C4-2B (cell line): ENCODE measurements at regions not wholly inside any gene's neighbourhood (a gene's known extent, or its start where the extent isn't known, plus 50 kb on each side); places are given as distances from the start of the nearest gene placed in this dataset.

Source experiments
- H3K27ac ChIP-seq: fragments of 450-650 bp; 2 replicates; pipeline ENCODE4 v1.5.1; 2017
- ZFX ChIP-seq: fragments of 450-650 bp; IDR thresholded peaks from 2 replicates; pipeline ENCODE4 v1.6.1; 2017
- TF ChIP-seq, protein P1 (sequence below): fragments of 450-650 bp; conservative IDR thresholded peaks from 2 replicates; pipeline ENCODE4 v1.5.1; 2017; ENCODE audit warnings: mild to moderate bottlenecking

DNA sequence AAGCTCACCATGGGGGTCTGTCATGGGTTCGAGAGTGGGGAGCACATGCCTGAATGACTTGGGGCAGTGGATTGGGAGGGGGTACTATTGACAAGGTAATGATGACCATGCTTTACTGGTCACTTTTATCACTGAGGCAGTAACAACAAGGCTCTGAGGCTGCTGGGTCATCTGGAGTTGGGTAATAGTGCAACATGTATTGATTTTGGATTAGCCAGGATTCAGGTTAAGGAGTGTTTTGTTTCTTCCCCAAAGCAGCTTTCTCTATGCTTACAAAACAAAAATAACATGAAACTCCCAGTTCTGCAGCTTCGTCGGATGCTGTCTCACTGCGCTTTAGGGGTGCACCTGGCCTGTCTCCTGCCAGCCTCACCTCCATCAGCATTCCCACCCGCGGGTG lies 155.3 kb downstream of the GADD45G start:
- H3K27ac ChIP-seq: peak overlapping the region; percentile 54
- TF ChIP-seq, protein P1, sequence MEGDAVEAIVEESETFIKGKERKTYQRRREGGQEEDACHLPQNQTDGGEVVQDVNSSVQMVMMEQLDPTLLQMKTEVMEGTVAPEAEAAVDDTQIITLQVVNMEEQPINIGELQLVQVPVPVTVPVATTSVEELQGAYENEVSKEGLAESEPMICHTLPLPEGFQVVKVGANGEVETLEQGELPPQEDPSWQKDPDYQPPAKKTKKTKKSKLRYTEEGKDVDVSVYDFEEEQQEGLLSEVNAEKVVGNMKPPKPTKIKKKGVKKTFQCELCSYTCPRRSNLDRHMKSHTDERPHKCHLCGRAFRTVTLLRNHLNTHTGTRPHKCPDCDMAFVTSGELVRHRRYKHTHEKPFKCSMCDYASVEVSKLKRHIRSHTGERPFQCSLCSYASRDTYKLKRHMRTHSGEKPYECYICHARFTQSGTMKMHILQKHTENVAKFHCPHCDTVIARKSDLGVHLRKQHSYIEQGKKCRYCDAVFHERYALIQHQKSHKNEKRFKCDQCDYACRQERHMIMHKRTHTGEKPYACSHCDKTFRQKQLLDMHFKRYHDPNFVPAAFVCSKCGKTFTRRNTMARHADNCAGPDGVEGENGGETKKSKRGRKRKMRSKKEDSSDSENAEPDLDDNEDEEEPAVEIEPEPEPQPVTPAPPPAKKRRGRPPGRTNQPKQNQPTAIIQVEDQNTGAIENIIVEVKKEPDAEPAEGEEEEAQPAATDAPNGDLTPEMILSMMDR: no peak
- TF ChIP-seq ZFX: no peak

GRCh38 chr9:89764217-89764616 lies 159.4 kb downstream of the GADD45G start:
- no peak overlapping the region for H3K27ac ChIP-seq
- TF ChIP-seq, protein P1: no peak
- TF ChIP-seq ZFX: no peak

DNA sequence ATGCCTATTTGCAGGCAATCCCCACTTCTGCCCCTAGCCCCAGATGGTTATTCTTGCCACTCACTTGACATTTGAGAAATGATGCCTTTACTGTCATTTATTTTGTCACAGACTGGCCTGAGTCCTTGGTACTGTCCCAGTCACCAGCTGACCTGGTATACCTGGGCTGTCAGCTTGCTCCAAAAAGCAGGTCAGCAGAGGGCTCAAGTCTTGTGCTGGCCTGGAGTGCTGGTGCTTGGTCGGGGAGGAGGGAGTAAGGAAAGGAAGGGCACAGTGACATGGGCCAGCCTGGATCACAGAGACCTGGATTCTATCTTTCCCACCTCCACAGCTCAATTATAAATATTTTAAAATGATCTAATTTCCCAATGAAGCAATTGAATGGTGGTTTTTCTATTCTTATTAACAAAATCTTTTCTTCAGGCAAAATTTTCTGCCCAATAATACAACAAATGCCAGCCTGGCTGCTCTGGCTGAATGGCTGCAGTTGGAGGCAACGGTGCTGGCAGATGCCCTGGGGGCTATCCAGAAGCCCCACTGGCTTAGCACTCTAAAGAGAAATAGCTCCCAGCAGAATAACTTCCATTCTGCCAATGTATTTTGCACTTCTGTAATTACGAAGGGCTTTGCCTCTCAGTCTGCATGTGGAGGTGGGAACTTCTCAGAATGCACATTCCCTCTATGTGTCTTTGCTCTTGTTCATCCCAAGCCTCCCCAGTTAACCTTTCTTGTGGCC lies 160.6 kb downstream of the GADD45G start:
- H3K27ac ChIP-seq: no peak overlapping the region
- no peak for TF ChIP-seq ZFX
- TF ChIP-seq, protein P1: no peak

- TF ChIP-seq, protein P1: no peak
- no peak for TF ChIP-seq ZFX
- no peak overlapping the region for H3K27ac ChIP-seq
These were observed 162.2 kb downstream of the GADD45G start for GRCh38 chr9:89766991-89767390.

- TF ChIP-seq ZFX: no peak
- TF ChIP-seq, protein P1: no peak
- no peak overlapping the region for H3K27ac ChIP-seq
These were observed 163.2 kb downstream of the GADD45G start for GRCh38 chr9:89768051-89768450.

DNA sequence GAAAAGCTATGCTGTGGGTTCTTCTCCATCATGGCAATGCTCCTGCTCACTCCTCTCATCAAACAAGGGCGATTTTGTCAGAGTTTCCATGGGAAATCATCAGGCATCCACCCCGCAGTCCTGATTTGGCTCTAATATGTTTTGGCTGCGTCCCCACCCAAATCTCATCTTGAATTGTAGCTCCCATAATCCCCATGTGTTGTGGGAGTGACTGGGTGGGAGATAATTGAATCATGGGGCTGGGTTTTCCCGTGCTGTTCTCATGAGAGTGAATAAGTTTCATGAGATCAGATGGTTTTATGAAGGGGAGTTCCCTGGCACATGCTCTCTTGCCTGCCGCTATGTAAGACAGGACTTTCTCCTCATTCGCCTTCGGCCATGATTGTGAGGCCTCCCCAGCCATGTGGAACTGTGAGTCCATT lies 163.8 kb downstream of the GADD45G start:
- TF ChIP-seq ZFX: no peak
- TF ChIP-seq, protein P1: no peak
- H3K27ac ChIP-seq: no peak overlapping the region

DNA sequence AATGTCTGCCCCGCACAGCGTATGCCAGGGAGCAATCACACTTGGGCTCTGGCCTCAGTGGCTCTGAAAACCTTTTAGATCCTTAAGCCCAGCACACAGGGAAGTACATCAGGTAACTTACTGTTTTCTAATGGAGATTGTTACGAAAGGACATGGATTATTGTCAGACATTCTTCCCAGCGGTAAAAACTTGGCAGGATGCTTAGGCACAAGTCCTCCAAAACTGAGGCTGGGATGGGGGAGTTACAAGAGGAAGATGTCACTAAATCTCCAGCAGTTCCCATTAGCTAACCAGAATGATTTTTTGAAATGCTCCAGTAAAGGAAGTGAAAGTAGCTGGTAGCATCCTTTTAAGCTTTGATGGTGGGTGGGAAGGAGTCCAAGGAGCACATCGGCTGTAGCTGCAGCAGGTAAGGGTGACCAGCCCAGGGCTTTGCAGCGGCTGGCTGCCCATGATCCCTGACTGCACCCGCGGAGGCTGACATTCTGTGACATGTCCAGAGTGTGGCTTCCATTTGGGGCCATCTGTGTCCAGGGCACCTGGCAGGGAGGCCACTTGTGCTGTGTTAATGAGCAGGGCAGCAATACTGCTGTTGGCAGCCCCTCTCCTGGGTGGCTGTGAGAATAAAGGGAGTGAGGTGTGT lies 165.8 kb downstream of the GADD45G start:
- no peak for TF ChIP-seq ZFX
- TF ChIP-seq, protein P1: no peak

More for the DNA sequence above, 165.8 kb downstream of the GADD45G start:
- peak overlapping the region; percentile 53 for H3K27ac ChIP-seq
